ENCODE measurements at regions not wholly inside any gene's neighbourhood (a gene's known extent, or its start where the extent isn't known, plus 50 kb on each side); places are given as distances from the start of the nearest gene placed in this dataset.

DNA sequence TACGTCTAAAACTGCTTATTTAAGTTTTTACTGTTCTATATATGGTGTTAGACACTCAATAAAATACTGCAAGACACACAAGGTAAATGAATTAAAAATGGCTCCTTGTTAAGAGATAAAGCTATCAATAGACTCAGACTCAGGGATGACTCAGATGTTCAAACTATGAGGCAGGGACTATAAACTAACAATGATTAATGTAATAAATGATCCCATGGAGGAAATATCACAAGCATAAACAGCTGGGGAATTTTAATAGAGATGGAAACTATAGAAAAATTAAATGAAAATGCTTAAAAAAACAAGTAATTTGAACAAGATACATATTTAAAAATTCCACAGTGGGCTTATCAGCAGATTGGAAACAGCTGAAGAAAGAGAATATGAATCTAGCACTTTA, 650.8 kb downstream of the DCDC2C start:
- in situ Hi-C loops (cut with MboI; ENCODE audit: low sequenced_read_pairs) = no loop called here

GRCh38 chr2:4354678-4355077, 651.3 kb downstream of the DCDC2C start:
- in situ Hi-C loops (cut with MboI; ENCODE audit: low sequenced_read_pairs) = no loop called here

DNA sequence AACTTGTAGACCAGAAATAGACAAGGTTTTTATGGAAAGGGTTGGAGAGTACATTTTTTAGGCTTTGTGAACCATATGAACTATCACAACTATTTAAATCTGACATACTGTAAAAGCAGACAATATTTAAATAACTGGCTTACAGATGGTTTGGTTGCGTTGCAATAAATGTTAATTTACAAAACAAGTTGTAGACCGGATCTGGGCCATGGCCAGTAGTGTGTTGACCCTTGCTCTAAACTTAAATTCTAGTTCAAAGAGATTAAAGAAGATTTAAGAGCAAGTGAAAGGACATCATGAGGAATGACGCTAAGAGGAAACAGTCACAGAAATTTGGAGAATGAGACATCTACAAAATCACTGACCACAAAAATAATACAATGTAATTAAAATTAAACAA, 652.7 kb downstream of the DCDC2C start:
- in situ Hi-C loops (cut with MboI; ENCODE audit: low sequenced_read_pairs) = no loop called here

GRCh38 chr2:4356541-4356940, 653.2 kb downstream of the DCDC2C start:
- in situ Hi-C loops (cut with MboI; ENCODE audit: low sequenced_read_pairs) = no loop called here

DNA sequence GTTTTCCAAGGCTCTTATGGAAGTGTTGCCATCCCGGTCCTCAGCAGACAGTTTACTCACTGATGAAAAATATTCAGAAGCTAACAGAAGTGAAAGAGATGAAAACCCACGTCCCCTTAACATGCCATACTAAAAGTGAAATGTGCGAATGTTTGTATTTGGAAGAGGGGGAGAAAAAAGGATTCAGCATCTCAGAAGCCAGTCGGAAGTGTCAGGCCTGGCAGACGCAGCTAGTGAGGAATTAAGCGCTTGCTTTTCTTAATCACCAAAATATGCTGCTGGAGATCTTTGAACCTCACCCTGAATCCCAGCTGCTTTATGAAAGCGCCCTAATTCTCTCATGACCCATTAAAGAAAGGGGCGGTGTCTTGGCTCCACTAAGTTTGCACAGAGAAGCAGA, 653.7 kb downstream of the DCDC2C start:
- in situ Hi-C loops (cut with MboI; ENCODE audit: low sequenced_read_pairs) = no loop called here

DNA sequence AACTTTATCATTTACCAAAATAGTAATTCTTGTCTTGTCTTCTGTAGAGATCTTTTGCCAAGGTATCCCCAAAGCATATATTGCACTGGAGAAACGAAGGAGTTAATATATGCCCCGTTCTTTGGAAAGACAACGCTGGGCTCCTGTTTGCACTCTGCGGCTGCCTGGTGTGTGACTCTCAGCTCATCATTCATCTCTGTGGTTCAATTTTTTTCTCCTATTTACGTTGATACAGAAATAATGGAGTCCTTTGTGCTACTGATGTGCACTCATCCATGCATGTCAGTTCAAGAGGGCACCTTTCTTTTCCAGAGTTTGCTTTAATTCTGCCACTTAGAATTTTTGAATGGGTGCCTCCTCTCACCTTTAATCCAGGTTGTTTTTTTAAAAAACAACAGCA, 655.5 kb downstream of the DCDC2C start:
- in situ Hi-C loops (cut with MboI; ENCODE audit: low sequenced_read_pairs) = no loop called here

DNA sequence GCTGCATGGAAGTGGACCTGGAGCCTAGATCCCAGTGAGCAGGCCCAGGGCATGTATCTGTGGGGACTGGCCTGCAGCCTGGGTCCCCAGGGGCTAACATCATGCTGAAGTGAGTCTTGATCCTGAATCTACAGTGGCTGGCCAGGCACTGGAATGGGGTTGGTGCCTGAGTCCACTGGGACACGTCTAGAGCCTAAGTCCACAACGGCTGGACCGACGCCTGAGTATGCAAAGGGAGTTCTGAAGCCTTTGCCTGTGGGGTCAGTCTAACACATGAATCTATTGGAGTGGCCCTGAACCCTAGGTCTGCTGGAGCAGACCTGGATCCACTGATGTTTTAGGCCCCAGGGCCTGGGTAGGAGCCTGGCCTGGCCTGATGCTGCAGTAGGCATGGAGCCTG, 665.5 kb downstream of the DCDC2C start:
- in situ Hi-C loops (cut with MboI; ENCODE audit: low sequenced_read_pairs) = no loop called here

GRCh38 chr2:4369826-4370419, 666.5 kb downstream of the DCDC2C start:
- in situ Hi-C loops (cut with MboI; ENCODE audit: low sequenced_read_pairs) = no loop called here

DNA sequence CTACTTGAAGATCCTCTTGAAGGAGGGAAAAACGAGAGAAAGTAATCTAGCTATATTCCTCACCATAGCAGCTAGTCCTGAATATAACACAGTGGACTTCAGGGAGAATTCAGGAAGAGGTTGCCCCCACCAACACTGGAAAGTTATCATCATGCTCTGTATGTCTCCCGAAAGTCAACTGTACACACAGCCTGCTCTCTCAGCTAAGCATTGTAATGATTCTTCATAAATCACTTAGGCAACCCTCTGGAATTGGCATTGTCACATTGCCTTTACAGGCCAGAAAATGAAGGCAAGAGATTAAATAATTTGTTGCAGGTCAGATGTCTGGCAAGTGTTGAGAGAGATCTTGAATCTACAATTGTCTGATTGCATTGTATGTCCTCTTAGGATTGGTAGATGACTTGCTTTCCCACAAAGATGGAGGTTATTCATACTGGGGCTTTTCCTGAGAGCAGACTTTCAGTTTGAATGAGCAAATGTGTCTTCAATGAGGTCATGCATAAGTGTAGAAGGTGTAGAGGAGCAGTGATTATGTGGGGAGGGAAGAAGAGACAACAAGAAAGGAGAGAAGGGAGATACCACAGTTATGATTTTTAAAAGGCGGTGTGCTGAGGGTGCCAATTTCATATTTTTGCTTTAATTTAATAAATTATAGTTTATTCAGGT, 667.2 kb downstream of the DCDC2C start:
- in situ Hi-C loops (cut with MboI; ENCODE audit: low sequenced_read_pairs) = no loop called here

GRCh38 chr2:4381049-4381448, 677.7 kb downstream of the DCDC2C start:
- in situ Hi-C loops (cut with MboI; ENCODE audit: low sequenced_read_pairs) = no loop called here

GRCh38 chr2:4381773-4382172, 678.4 kb downstream of the DCDC2C start:
- in situ Hi-C loops (cut with MboI; ENCODE audit: low sequenced_read_pairs) = no loop called here

- in situ Hi-C loops (cut with MboI; ENCODE audit: low sequenced_read_pairs) = no loop called here
These were observed 687.6 kb downstream of the DCDC2C start for GRCh38 chr2:4391013-4391412.

DNA sequence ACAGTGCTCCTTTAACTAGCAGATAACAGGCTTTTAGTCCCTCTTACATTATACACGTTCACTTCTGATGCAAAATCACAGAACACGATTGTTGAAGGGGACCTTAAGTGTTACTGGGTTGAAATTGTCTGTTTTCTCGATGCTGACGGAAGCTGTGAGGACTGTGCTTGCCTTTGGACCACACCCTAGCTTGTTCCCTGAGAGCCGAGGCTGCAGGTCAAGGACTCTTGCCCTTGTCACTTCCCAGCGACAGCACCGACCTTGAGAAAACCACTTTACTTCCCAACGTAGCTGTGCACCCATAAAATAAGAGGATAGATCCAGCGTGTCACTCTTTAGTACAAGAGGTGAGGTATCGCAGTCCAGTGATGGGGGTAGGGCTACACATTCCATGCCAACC, 701.0 kb downstream of the DCDC2C start:
- in situ Hi-C loops (cut with MboI; ENCODE audit: low sequenced_read_pairs) = no loop called here

- in situ Hi-C loops (cut with MboI; ENCODE audit: low sequenced_read_pairs) = no loop called here
These were observed 704.9 kb downstream of the DCDC2C start for GRCh38 chr2:4408321-4408720.

DNA sequence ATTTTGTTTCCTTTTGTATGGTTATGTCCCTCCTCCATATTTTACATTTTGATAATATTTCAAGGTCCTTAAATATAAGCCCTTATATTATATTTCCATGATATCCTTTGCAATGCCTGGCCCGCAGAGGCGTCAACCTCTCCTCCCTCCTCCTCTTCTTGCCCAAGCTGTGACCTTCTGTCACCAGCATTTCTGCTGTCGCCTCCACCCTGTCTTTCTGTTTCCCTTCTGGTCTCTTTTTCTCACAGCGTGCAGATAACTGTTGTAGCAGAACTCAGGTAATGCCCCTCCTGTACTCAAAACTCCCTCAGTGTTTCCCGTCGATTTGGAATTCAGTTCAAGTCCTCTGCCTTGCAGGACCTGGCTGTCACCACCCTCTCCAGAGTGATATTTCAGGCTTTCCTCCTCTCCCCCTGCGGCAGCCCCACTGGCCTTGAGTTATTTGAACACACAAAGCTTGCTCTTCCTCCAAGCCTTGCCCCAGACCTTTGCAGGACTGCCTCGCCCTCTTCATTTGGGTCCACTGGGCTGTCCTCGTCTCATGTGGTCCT, 709.3 kb downstream of the DCDC2C start:
- in situ Hi-C loops (cut with MboI; ENCODE audit: low sequenced_read_pairs) = no loop called here

- in situ Hi-C loops (cut with MboI; ENCODE audit: low sequenced_read_pairs) = no loop called here
These were observed 711.8 kb downstream of the DCDC2C start for GRCh38 chr2:4415171-4415570.

- in situ Hi-C loops (cut with MboI; ENCODE audit: low sequenced_read_pairs) = no loop called here
These were observed 712.5 kb downstream of the DCDC2C start for GRCh38 chr2:4415810-4416413.

DNA sequence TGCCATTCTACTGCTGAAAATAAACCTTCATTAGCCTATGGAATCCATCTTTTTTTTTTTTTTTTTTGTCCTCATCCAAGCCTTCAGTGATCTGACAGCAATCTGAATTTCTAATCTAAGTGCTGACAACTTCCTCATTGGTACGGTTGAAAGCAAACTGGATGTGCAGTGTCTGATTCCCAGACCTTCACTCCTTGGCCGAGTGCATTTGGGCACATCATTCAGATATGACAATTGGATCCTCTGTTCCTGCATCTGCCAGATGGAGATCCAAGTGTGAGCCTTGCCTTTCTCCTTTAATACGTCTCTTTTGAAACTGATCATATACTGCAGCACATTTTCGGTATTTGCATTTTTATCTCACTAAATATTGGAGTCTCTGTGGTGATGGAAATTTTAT, 713.1 kb downstream of the DCDC2C start:
- in situ Hi-C loops (cut with MboI; ENCODE audit: low sequenced_read_pairs) = no loop called here

DNA sequence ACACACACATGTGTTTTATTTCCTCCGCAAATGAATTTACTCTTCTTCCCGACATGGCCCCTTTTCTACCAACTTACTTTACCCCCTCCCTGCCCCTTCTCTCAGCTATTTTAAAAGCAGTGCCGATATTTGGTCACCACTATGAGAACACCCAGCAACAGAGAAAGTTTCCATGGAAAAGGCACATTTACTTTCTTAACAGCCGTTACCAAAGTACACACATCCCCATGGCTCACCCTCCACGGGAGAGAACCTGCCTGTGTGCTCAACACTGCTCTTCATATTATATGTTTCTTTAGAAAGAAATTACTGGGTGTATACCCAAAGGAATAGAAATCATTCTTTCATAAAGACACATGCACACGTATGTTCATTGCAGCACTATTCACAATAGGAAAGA, 714.4 kb downstream of the DCDC2C start:
- in situ Hi-C loops (cut with MboI; ENCODE audit: low sequenced_read_pairs) = no loop called here

GRCh38 chr2:4420032-4420431, 716.7 kb downstream of the DCDC2C start:
- in situ Hi-C loops (cut with MboI; ENCODE audit: low sequenced_read_pairs) = no loop called here

GRCh38 chr2:4424153-4424552, 720.8 kb downstream of the DCDC2C start:
- in situ Hi-C loops (cut with MboI; ENCODE audit: low sequenced_read_pairs) = no loop called here

DNA sequence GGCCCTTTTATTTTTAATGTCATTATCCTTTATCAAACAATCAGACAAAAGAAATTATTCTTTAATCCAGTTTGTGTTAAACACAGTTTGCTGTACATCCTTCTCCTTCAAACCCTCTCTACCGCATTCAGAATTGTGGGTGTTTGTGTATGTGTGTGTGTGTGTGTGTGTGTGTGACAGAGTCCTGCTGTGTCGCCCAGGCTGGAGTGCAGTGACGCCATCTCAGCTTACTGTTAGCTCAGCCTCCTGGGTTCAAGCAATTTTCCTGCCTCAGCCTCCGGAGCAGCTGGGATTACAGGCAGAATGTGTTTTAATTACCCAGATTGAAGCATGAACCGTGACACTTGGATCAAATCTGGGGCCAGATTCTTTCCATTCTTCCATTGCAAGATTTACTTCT, 723.7 kb downstream of the DCDC2C start:
- in situ Hi-C loops (cut with MboI; ENCODE audit: low sequenced_read_pairs) = no loop called here
